ENCODE measurements at regions not wholly inside any gene's neighbourhood (a gene's known extent, or its start where the extent isn't known, plus 50 kb on each side); places are given as distances from the start of the nearest gene placed in this dataset.

DNA sequence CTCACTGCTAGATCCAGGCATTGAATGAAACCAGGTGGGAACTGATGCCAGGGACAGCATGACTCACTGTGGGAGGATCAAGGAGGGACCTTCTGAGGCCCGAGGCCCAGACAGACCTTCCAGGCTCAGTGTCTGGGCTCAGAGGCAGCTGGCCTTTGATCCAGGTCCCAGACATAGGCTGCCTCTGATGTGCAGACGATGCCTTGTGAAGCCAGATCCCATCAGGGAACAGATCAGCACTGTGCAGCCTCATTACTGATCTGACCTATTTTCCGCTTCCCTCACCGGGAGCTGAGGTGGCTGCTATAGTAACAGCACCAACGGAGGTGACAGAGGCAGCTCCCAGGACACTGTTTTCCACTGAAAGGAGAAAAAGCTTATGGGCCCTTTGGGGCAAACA is 399.5 kb downstream of the MATN1 start:
- no peaks in the 10 kb centered on the region for H3K4me1 ChIP-seq (ENCODE audit: control insufficient read depth, insufficient read depth, low read length)
- no peak overlapping the region for H3K4me3 ChIP-seq (ENCODE audit: low read length in 2 of 2)
- no peak overlapping the region for H3K27ac ChIP-seq (ENCODE audit: low read length)
- H3K27me3 ChIP-seq (ENCODE audit: control insufficient read depth in 1 of 2, insufficient read depth in 2 of 2, low read length in 2 of 2) = peaks cover 12% of the 10 kb centered on the region in 2 donors
- no peaks in the 10 kb centered on the region for H3K36me3 ChIP-seq (ENCODE audit: control insufficient read depth in 2 of 2, insufficient read depth in 2 of 2, low read length in 2 of 2)
- no peaks in the 10 kb centered on the region for H3K9me3 ChIP-seq (ENCODE audit: control insufficient read depth in 2 of 2, low read length in 2 of 2)
- H3K9ac ChIP-seq (ENCODE audit: low read length in 2 of 2) = no peak overlapping the region

GRCh38 chr1:30323352-30323751 is 400.0 kb downstream of the MATN1 start:
- Histone ChIP-seq H3K27ac (ENCODE audit: low read length) (no peak overlapping the region), H3K9me3 (ENCODE audit: control insufficient read depth in 2 of 2, low read length in 2 of 2) (no peaks in the 10 kb centered on the region), H3K9ac (ENCODE audit: low read length in 2 of 2) (no peak overlapping the region), H3K27me3 (ENCODE audit: control insufficient read depth in 1 of 2, insufficient read depth in 2 of 2, low read length in 2 of 2) (peaks cover 14 to 16% of the 10 kb centered on the region in 2 donors), H3K4me1 (ENCODE audit: control insufficient read depth, insufficient read depth, low read length) (no peaks in the 10 kb centered on the region), H3K36me3 (ENCODE audit: control insufficient read depth in 2 of 2, insufficient read depth in 2 of 2, low read length in 2 of 2) (no peaks in the 10 kb centered on the region), H3K4me3 (ENCODE audit: low read length in 2 of 2) (no peak overlapping the region)

- Histone ChIP-seq H3K4me3 (ENCODE audit: low read length in 2 of 2) (no peak overlapping the region), H3K9ac (ENCODE audit: low read length in 2 of 2) (no peak overlapping the region), H3K27ac (ENCODE audit: low read length) (no peak overlapping the region), H3K27me3 (ENCODE audit: control insufficient read depth in 1 of 2, insufficient read depth in 2 of 2, low read length in 2 of 2) (peaks cover 16 to 18% of the 10 kb centered on the region in 2 donors), H3K4me1 (ENCODE audit: control insufficient read depth, insufficient read depth, low read length) (no peaks in the 10 kb centered on the region), H3K36me3 (ENCODE audit: control insufficient read depth in 2 of 2, insufficient read depth in 2 of 2, low read length in 2 of 2) (no peaks in the 10 kb centered on the region), H3K9me3 (ENCODE audit: control insufficient read depth in 2 of 2, low read length in 2 of 2) (no peaks in the 10 kb centered on the region)
Measured at GRCh38 chr1:30322859-30323257, 400.5 kb downstream of the MATN1 start.

- Histone ChIP-seq H3K27me3 (ENCODE audit: control insufficient read depth in 1 of 2, insufficient read depth in 2 of 2, low read length in 2 of 2) (peaks cover 13 to 23% of the 10 kb centered on the region in 2 donors), H3K9ac (ENCODE audit: low read length in 2 of 2) (no peak overlapping the region), H3K27ac (ENCODE audit: low read length) (no peak overlapping the region), H3K4me1 (ENCODE audit: control insufficient read depth, insufficient read depth, low read length) (no peaks in the 10 kb centered on the region), H3K36me3 (ENCODE audit: control insufficient read depth in 2 of 2, insufficient read depth in 2 of 2, low read length in 2 of 2) (no peaks in the 10 kb centered on the region), H3K4me3 (ENCODE audit: low read length in 2 of 2) (no peak overlapping the region), H3K9me3 (ENCODE audit: control insufficient read depth in 2 of 2, low read length in 2 of 2) (no peaks in the 10 kb centered on the region)
Measured at GRCh38 chr1:30321996-30322858, 401.2 kb downstream of the MATN1 start.

DNA sequence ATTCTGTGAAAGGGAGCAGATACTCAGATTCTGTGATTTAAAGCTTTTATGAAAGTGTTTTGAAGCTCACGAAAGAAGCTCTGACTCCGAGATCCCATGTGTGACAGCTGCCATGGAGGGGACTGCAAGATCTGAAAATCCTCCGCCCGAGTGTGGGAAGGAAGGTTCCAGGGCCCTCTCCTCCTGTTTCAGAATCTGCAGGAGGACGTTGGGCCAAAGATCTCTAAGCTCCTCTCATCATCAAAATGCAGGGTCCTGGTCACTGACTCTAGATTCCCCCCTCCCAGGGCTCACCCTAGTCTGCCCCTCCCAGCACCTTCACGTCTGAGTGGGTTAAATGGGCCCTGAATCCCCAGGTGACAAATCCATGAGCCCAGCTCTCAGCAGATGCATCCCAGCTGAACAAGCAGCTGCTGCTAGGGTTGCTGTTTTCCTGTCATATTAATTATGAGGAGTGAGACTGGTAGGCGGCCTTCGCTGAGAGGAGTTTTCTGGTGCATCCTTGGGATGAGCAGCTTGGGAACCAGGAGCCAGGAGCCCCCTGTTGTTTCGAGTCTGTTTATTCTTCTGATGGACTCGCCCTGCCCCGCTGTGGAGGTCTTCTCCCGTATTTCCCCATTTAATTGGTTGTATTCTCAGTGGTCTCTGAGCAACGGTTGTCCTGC is 402.0 kb downstream of the MATN1 start:
- Histone ChIP-seq H3K4me3 (ENCODE audit: low read length in 2 of 2) (no peak overlapping the region), H3K4me1 (ENCODE audit: control insufficient read depth, insufficient read depth, low read length) (no peaks in the 10 kb centered on the region), H3K36me3 (ENCODE audit: control insufficient read depth in 2 of 2, insufficient read depth in 2 of 2, low read length in 2 of 2) (no peaks in the 10 kb centered on the region), H3K9me3 (ENCODE audit: control insufficient read depth in 2 of 2, low read length in 2 of 2) (peaks cover under 1 to 2% of the 10 kb centered on the region in 2 donors), H3K27me3 (ENCODE audit: control insufficient read depth in 1 of 2, insufficient read depth in 2 of 2, low read length in 2 of 2) (peaks cover 13 to 23% of the 10 kb centered on the region in 2 donors), H3K27ac (ENCODE audit: low read length) (no peak overlapping the region), H3K9ac (ENCODE audit: low read length in 2 of 2) (no peak overlapping the region)

- no peak overlapping the region for H3K4me3 ChIP-seq (ENCODE audit: low read length in 2 of 2)
- H3K27ac ChIP-seq (ENCODE audit: low read length) = no peak overlapping the region
- H3K27me3 ChIP-seq (ENCODE audit: control insufficient read depth in 1 of 2, insufficient read depth in 2 of 2, low read length in 2 of 2) = peaks cover 13 to 20% of the 10 kb centered on the region in 2 donors
- H3K4me1 ChIP-seq (ENCODE audit: control insufficient read depth, insufficient read depth, low read length) = no peaks in the 10 kb centered on the region
- H3K36me3 ChIP-seq (ENCODE audit: control insufficient read depth in 2 of 2, insufficient read depth in 2 of 2, low read length in 2 of 2) = no peaks in the 10 kb centered on the region
- no peak overlapping the region for H3K9ac ChIP-seq (ENCODE audit: low read length in 2 of 2)
- peaks cover 3 to 4% of the 10 kb centered on the region in 2 donors for H3K9me3 ChIP-seq (ENCODE audit: control insufficient read depth in 2 of 2, low read length in 2 of 2)
Measured at GRCh38 chr1:30320581-30320890, 402.8 kb downstream of the MATN1 start.

DNA sequence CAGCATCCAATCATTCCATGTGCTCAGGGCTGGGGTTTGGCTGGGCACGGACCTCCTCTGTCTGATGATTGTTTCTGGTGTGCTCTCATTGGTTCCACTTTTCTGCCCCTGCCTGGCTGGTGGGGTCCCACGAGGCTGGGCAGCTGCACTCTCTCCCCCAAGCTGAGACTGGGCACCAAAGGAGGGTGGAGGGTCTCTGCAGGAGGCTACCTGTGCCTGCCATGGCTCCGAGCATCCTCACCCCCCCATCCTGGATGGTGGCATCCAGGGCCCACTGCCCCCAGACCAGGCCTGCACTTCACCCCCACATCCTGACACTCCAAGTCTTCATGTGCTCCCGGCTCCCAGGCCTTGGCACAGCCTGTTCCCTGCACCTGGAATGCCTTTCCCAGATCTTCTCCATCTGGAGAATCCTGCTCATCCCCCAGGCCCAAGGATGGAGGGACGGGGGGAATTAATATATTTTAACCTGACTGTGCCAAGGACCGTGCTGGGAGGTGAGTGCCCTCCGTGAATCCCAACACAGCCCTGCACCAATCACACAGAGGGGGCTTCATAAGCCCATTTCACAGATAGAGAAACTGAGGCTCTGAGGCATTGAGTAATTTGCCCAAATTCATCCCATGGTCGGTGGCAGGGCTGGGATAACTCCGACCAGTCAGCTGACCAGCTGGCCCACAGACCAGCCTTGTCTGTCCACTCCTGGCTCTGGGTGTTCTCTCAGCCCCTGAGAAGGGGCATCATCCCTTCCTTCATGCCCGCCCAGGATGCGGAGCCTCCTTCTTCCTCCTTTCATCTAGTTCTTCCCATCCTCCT is 403.4 kb downstream of the MATN1 start:
- H3K9ac ChIP-seq (ENCODE audit: low read length in 2 of 2) = no peak overlapping the region
- H3K4me3 ChIP-seq (ENCODE audit: low read length in 2 of 2) = no peak overlapping the region
- no peaks in the 10 kb centered on the region for H3K36me3 ChIP-seq (ENCODE audit: control insufficient read depth in 2 of 2, insufficient read depth in 2 of 2, low read length in 2 of 2)
- H3K27ac ChIP-seq (ENCODE audit: low read length) = no peak overlapping the region
- H3K4me1 ChIP-seq (ENCODE audit: control insufficient read depth, insufficient read depth, low read length) = no peaks in the 10 kb centered on the region
- H3K27me3 ChIP-seq (ENCODE audit: control insufficient read depth in 1 of 2, insufficient read depth in 2 of 2, low read length in 2 of 2) = peaks cover 16 to 24% of the 10 kb centered on the region in 2 donors
- peaks cover 4 to 8% of the 10 kb centered on the region in 2 donors for H3K9me3 ChIP-seq (ENCODE audit: control insufficient read depth in 2 of 2, low read length in 2 of 2)

GRCh38 chr1:30318864-30319718 is 404.3 kb downstream of the MATN1 start:
- no peak overlapping the region for H3K9ac ChIP-seq (ENCODE audit: low read length in 2 of 2)
- H3K27ac ChIP-seq (ENCODE audit: low read length) = no peak overlapping the region
- H3K36me3 ChIP-seq (ENCODE audit: control insufficient read depth in 2 of 2, insufficient read depth in 2 of 2, low read length in 2 of 2) = no peaks in the 10 kb centered on the region
- no peak overlapping the region for H3K4me3 ChIP-seq (ENCODE audit: low read length in 2 of 2)
- peaks cover 17 to 25% of the 10 kb centered on the region in 2 donors for H3K27me3 ChIP-seq (ENCODE audit: control insufficient read depth in 1 of 2, insufficient read depth in 2 of 2, low read length in 2 of 2)
- H3K9me3 ChIP-seq (ENCODE audit: control insufficient read depth in 2 of 2, low read length in 2 of 2) = peaks cover 4 to 8% of the 10 kb centered on the region in 2 donors
- no peaks in the 10 kb centered on the region for H3K4me1 ChIP-seq (ENCODE audit: control insufficient read depth, insufficient read depth, low read length)

GRCh38 chr1:30318413-30318812 is 405.0 kb downstream of the MATN1 start:
- Histone ChIP-seq H3K4me1 (ENCODE audit: control insufficient read depth, insufficient read depth, low read length) (no peaks in the 10 kb centered on the region), H3K36me3 (ENCODE audit: control insufficient read depth in 2 of 2, insufficient read depth in 2 of 2, low read length in 2 of 2) (no peaks in the 10 kb centered on the region), H3K4me3 (ENCODE audit: low read length in 2 of 2) (no peak overlapping the region), H3K27me3 (ENCODE audit: control insufficient read depth in 1 of 2, insufficient read depth in 2 of 2, low read length in 2 of 2) (peaks cover 18 to 24% of the 10 kb centered on the region in 2 donors), H3K27ac (ENCODE audit: low read length) (no peak overlapping the region), H3K9me3 (ENCODE audit: control insufficient read depth in 2 of 2, low read length in 2 of 2) (peaks cover 4 to 8% of the 10 kb centered on the region in 2 donors), H3K9ac (ENCODE audit: low read length in 2 of 2) (no peak overlapping the region)

- Histone ChIP-seq H3K27ac (ENCODE audit: low read length) (no peak overlapping the region), H3K4me3 (ENCODE audit: low read length in 2 of 2) (no peak overlapping the region), H3K4me1 (ENCODE audit: control insufficient read depth, insufficient read depth, low read length) (no peaks in the 10 kb centered on the region), H3K36me3 (ENCODE audit: control insufficient read depth in 2 of 2, insufficient read depth in 2 of 2, low read length in 2 of 2) (no peaks in the 10 kb centered on the region), H3K9me3 (ENCODE audit: control insufficient read depth in 2 of 2, low read length in 2 of 2) (peaks cover 4 to 8% of the 10 kb centered on the region in 2 donors), H3K27me3 (ENCODE audit: control insufficient read depth in 1 of 2, insufficient read depth in 2 of 2, low read length in 2 of 2) (peaks cover 22 to 28% of the 10 kb centered on the region in 2 donors), H3K9ac (ENCODE audit: low read length in 2 of 2) (no peak overlapping the region)
Measured at GRCh38 chr1:30317921-30318320, 405.5 kb downstream of the MATN1 start.
